ENCODE measurements at regions not wholly inside any gene's neighbourhood (a gene's known extent, or its start where the extent isn't known, plus 50 kb on each side); places are given as distances from the start of the nearest gene placed in this dataset.

DNA sequence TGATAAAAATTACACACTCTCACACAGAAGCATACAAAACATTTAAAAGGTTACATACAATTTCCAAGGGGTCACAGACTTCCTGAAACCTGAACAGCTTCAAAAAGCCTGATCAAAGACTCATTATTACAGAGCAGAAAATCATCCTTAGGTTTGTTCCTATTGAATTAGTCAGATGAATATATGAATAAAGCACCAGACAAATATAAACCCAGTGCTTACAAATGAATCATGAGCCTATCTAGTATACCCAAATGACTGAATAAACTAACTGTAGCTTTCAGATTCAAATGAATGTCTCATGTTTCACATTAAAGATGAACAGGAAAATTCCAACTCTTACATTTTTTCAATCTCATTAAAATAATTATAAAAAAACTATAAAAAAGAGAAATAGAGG is 550.3 kb downstream of the SUCLG1 start:
- TF ChIP-seq, protein P1, sequence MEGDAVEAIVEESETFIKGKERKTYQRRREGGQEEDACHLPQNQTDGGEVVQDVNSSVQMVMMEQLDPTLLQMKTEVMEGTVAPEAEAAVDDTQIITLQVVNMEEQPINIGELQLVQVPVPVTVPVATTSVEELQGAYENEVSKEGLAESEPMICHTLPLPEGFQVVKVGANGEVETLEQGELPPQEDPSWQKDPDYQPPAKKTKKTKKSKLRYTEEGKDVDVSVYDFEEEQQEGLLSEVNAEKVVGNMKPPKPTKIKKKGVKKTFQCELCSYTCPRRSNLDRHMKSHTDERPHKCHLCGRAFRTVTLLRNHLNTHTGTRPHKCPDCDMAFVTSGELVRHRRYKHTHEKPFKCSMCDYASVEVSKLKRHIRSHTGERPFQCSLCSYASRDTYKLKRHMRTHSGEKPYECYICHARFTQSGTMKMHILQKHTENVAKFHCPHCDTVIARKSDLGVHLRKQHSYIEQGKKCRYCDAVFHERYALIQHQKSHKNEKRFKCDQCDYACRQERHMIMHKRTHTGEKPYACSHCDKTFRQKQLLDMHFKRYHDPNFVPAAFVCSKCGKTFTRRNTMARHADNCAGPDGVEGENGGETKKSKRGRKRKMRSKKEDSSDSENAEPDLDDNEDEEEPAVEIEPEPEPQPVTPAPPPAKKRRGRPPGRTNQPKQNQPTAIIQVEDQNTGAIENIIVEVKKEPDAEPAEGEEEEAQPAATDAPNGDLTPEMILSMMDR (IDR thresholded peaks at IDR 0.05 in 2 of 3, conservative IDR thresholded peaks at IDR 0.05 in 1 of 3; ENCODE audit: control insufficient read depth in 2 of 3, extremely low read depth in 1 of 3, insufficient read depth in 1 of 3, low read depth in 3 of 3, low read length in 3 of 3), result no peak
- no peak for TF ChIP-seq SP1 (IDR thresholded peaks at IDR 0.05; ENCODE audit: low read depth, low read length)
- TF ChIP-seq, protein P2, sequence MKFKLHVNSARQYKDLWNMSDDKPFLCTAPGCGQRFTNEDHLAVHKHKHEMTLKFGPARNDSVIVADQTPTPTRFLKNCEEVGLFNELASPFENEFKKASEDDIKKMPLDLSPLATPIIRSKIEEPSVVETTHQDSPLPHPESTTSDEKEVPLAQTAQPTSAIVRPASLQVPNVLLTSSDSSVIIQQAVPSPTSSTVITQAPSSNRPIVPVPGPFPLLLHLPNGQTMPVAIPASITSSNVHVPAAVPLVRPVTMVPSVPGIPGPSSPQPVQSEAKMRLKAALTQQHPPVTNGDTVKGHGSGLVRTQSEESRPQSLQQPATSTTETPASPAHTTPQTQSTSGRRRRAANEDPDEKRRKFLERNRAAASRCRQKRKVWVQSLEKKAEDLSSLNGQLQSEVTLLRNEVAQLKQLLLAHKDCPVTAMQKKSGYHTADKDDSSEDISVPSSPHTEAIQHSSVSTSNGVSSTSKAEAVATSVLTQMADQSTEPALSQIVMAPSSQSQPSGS (IDR thresholded peaks at IDR 0.05; ENCODE audit: low read length), result no peak
- TF ChIP-seq CREB1 (IDR thresholded peaks at IDR 0.05; ENCODE audit: low read depth), result no peak
- no peak for TF ChIP-seq TAF1 (IDR thresholded peaks at IDR 0.05; ENCODE audit: borderline replicate concordance, low read depth, low read length)
- TF ChIP-seq SIN3A (IDR thresholded peaks at IDR 0.05; ENCODE audit: low read depth, low read length), result no peak
- no peak for TF ChIP-seq SRF (IDR thresholded peaks at IDR 0.05; ENCODE audit: low read depth in 2 of 2, low read length in 2 of 2)
- no peak for TF ChIP-seq NBN (IDR thresholded peaks at IDR 0.05)
- TF ChIP-seq CREM (IDR thresholded peaks at IDR 0.05; ENCODE audit: low read depth), result no peak
- no peak for TF ChIP-seq TCF12 (IDR thresholded peaks at IDR 0.05; ENCODE audit: low read depth, low read length)
- no peak for TF ChIP-seq RAD21 (IDR thresholded peaks at IDR 0.05; ENCODE audit: insufficient read depth, low read depth, low read length)
- TF ChIP-seq EP300 (IDR thresholded peaks at IDR 0.05; ENCODE audit: borderline replicate concordance in 1 of 2, control insufficient read depth in 1 of 2, low read depth in 2 of 2, low read length in 2 of 2), result no peak
